PC-9 (cell line): ENCODE measurements at regions not wholly inside any gene's neighbourhood (a gene's known extent, or its start where the extent isn't known, plus 50 kb on each side); places are given as distances from the start of the nearest gene placed in this dataset.

Experiments
- BruUV-seq: library from RNA; stranded (reverse); fragments of 400-500 nt; replicated peaks from 2 replicates; lab custom pipeline; 2021; lab: Mats Ljungman, UMichigan
- CTCF ChIA-PET: fragments of 300-600 bp; sonication (Branson Sonifier 250); formaldehyde crosslinking; loops from one replicate; lab custom pipeline; 2022; ENCODE audit warnings: antibody characterized with exemption; lab: Charles Lee
- POLR2A ChIA-PET: fragments of 300-600 bp; sonication (Branson Sonifier 250); formaldehyde crosslinking; loops from one replicate; lab custom pipeline; 2022; ENCODE audit warnings: antibody characterized with exemption; ENCODE audit not compliant: unreplicated experiment; lab: Charles Lee
- DNase-seq, 2 experiments: peaks; one replicate each; pipeline versions ENCODE4 v3.0.0 to v3.0.0-alpha.2; 2015 to 2022; ENCODE audit warnings: mixed read lengths in 1 of 2
- H2AFZ ChIP-seq: fragments of 200-600 bp; sonication (generic); 2 replicates; pipeline ENCODE4 v1.8.1; 2017; ENCODE audit warnings: antibody characterized with exemption
- H3F3A ChIP-seq: fragments of 200-600 bp; sonication (generic); 2 replicates; pipeline ENCODE4 v1.8.1; 2017; ENCODE audit warnings: antibody characterized with exemption, mild to moderate bottlenecking, low read depth; ENCODE audit not compliant: insufficient read depth
- H3K27ac ChIP-seq: fragments of 200-600 bp; sonication (generic); 2 replicates; pipeline ENCODE4 v1.6.1; 2016; ENCODE audit warnings: mixed run types
- H3K27me3 ChIP-seq: fragments of 200-600 bp; sonication (generic); 2 replicates; pipeline ENCODE4 v1.6.1; 2016; ENCODE audit warnings: low read depth, mixed run types; ENCODE audit not compliant: insufficient read depth
- H3K36me3 ChIP-seq: fragments of 200-600 bp; sonication (generic); 2 replicates; pipeline ENCODE4 v1.6.1; 2016; ENCODE audit warnings: low read depth, mixed run types
- H3K4me1 ChIP-seq: fragments of 200-600 bp; sonication (generic); replicated peaks from 2 replicates; pipeline ENCODE4 v1.6.1; 2016; ENCODE audit warnings: mixed run types; ENCODE audit not compliant: insufficient read depth
- H3K4me2 ChIP-seq: fragments of 200-600 bp; sonication (generic); 2 replicates; pipeline ENCODE4 v1.6.1; 2017; ENCODE audit warnings: mixed run types
- H3K4me3 ChIP-seq: fragments of 200-600 bp; sonication (generic); 2 replicates; pipeline ENCODE4 v1.6.1; 2016; ENCODE audit warnings: mixed run types
- H3K79me2 ChIP-seq: fragments of 200-600 bp; sonication (generic); 2 replicates; pipeline ENCODE4 v1.6.1; 2017; ENCODE audit warnings: low read depth, mixed run types
- H3K9me2 ChIP-seq: fragments of 200-600 bp; sonication (generic); 2 replicates; pipeline ENCODE4 v1.8.1; 2017; ENCODE audit warnings: mild to moderate bottlenecking; ENCODE audit not compliant: insufficient read depth
- H3K9me3 ChIP-seq: fragments of 200-600 bp; sonication (generic); 2 replicates; pipeline ENCODE4 v1.8.1; 2016; ENCODE audit warnings: low read depth; ENCODE audit not compliant: insufficient read depth
- H4K20me1 ChIP-seq: fragments of 200-600 bp; sonication (generic); 2 replicates; pipeline ENCODE4 v1.8.1; 2017; ENCODE audit not compliant: insufficient read depth
- CTCF ChIP-seq: fragments of 200-600 bp; sonication (generic); conservative IDR thresholded peaks from 2 replicates; pipeline ENCODE4 v1.6.1; 2017; ENCODE audit warnings: mixed run types, antibody characterized with exemption, mild to moderate bottlenecking, moderate library complexity
- EZH2 ChIP-seq: fragments of 200-600 bp; sonication (generic); IDR thresholded peaks from 2 replicates; pipeline ENCODE4 v1.8.0; 2017; ENCODE audit warnings: antibody characterized with exemption, low read depth
- intact Hi-C: fragments of 100-400 bp; cut with micrococcal nuclease; formaldehyde crosslinking; loops from one replicate; pipeline ENCODE4 v1.10.0; 2022; ENCODE audit not compliant: unreplicated experiment

GRCh38 chr5:57598756-57599155 is 116.1 kb upstream of the ACTBL2 start:
- ChIA-PET CTCF (no interaction called here), POLR2A (no interaction called here)
- peak in 1 of 2 experiments; percentile 35 for DNase-seq
- no peaks in the 10 kb centered on the region for H3K79me2 ChIP-seq
- H2AFZ ChIP-seq: peak overlapping the region; percentile 64; the same call in 1 of the 2 replicates
- no peaks in the 10 kb centered on the region for H3K9me3 ChIP-seq
- H4K20me1 ChIP-seq: no peaks in the 10 kb centered on the region
- no peaks in the 10 kb centered on the region for H3K27me3 ChIP-seq
- H3K4me3 ChIP-seq: no peak overlapping the region
- no peak overlapping the region for H3K4me2 ChIP-seq
- no peak overlapping the region for H3K27ac ChIP-seq
- no peaks in the 10 kb centered on the region for H3K9me2 ChIP-seq
- no peak for TF ChIP-seq EZH2
- no peak for TF ChIP-seq CTCF
- no TSS peak for BruUV-seq
- no peaks in the 10 kb centered on the region for H3K36me3 ChIP-seq
- H3K4me1 ChIP-seq: no peaks in the 10 kb centered on the region
- intact Hi-C loops: no loop called here
- H3F3A ChIP-seq: no peaks in the 10 kb centered on the region

GRCh38 chr5:57598097-57598496 is 115.5 kb upstream of the ACTBL2 start:
- no peaks in the 10 kb centered on the region for H3K9me2 ChIP-seq
- H4K20me1 ChIP-seq: no peaks in the 10 kb centered on the region
- no peaks in the 10 kb centered on the region for H3K9me3 ChIP-seq
- no peaks in the 10 kb centered on the region for H3K36me3 ChIP-seq
- ChIA-PET POLR2A (no interaction called here), CTCF (no interaction called here)
- H3K79me2 ChIP-seq: no peaks in the 10 kb centered on the region
- H3K27ac ChIP-seq: no peak overlapping the region
- H3F3A ChIP-seq: no peaks in the 10 kb centered on the region
- H3K4me2 ChIP-seq: no peak overlapping the region
- no TSS peak for BruUV-seq
- intact Hi-C loops: no loop called here
- no peak overlapping the region for H3K4me3 ChIP-seq
- DNase-seq: no peak
- no peak overlapping the region for H2AFZ ChIP-seq
- H3K4me1 ChIP-seq: no peaks in the 10 kb centered on the region
- no peaks in the 10 kb centered on the region for H3K27me3 ChIP-seq
- TF ChIP-seq EZH2: no peak
- no peak for TF ChIP-seq CTCF

- Histone ChIP-seq H3F3A (no peaks in the 10 kb centered on the region), H3K4me3 (no peak overlapping the region), H3K79me2 (no peaks in the 10 kb centered on the region), H3K27ac (no peak overlapping the region), H3K4me1 (no peaks in the 10 kb centered on the region), H3K27me3 (no peaks in the 10 kb centered on the region), H2AFZ (peak overlapping the region; percentile 58; the same call in 1 of the 2 replicates), H3K9me2 (no peaks in the 10 kb centered on the region), H3K9me3 (no peaks in the 10 kb centered on the region), H3K4me2 (no peak overlapping the region), H4K20me1 (no peaks in the 10 kb centered on the region), H3K36me3 (no peaks in the 10 kb centered on the region)
- no peak for DNase-seq
- TF ChIP-seq CTCF (no peak), EZH2 (no peak)
- ChIA-PET CTCF (no interaction called here), POLR2A (interaction anchor here (0.7 kb wide), 1 partner anchor 126 kb away, joined by 4 read pairs; no protein-coding TSS in a partner anchor)
- intact Hi-C loops: no loop called here
- no TSS peak for BruUV-seq
These were observed 112.9 kb upstream of the ACTBL2 start for GRCh38 chr5:57595523-57595991.
